ENCODE measurements at regions not wholly inside any gene's neighbourhood (a gene's known extent, or its start where the extent isn't known, plus 50 kb on each side); places are given as distances from the start of the nearest gene placed in this dataset.

- TF ChIP-seq ZBTB11 (tag by site-specific recombination; conservative IDR thresholded peaks at IDR 0.05; ENCODE audit: low read depth) = no peak
- TF ChIP-seq OVOL3 (tag by site-specific recombination; IDR thresholded peaks at IDR 0.05) = no peak
- TF ChIP-seq ZSCAN30 (tag by site-specific recombination; IDR thresholded peaks at IDR 0.05) = no peak
Measured at GRCh38 chr13:105956921-105957320, 578.5 kb downstream of the EFNB2 start.
